ENCODE measurements at regions not wholly inside any gene's neighbourhood (a gene's known extent, or its start where the extent isn't known, plus 50 kb on each side); places are given as distances from the start of the nearest gene placed in this dataset.

DNA sequence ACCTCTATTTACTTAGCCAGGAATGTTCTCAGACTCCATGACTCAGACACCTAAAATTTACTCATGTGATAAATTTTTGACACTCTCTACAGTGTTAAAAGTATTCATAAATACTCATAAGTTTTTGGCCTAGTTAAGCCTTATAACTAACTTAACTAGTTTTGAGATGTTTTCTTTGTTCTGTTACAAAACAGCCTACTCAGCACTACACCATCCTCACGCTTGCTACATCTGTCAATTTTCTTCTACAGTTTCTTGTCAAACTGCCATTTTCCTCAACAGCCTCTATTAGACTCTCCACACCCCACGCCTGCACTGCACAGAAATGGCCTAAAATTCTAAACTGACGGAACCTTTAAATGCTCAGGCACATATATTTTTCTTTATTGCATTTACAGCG, 195.5 kb downstream of the ANXA1 start:
- Mint-ChIP-seq H3K4me1 (no peaks in the 10 kb centered on the region), H3K27ac (no peak overlapping the region), H3K27me3 (ENCODE audit: low read depth in 2 of 2) (no peaks in the 10 kb centered on the region), H3K4me3 (no peak overlapping the region), H3K9me3 (peaks cover 0 to 17% of the 10 kb centered on the region in 2 donors), H3K36me3 (no peaks in the 10 kb centered on the region)
- Histone ChIP-seq H3K4me1 (ENCODE audit: control insufficient read depth, insufficient read depth, low read length) (no peaks in the 10 kb centered on the region), H3K9me3 (ENCODE audit: control insufficient read depth, insufficient read depth, low read length) (no peaks in the 10 kb centered on the region), H3K4me3 (ENCODE audit: low read length) (no peak overlapping the region), H3K27ac (ENCODE audit: low read length) (no peak overlapping the region), H3K36me3 (ENCODE audit: control insufficient read depth, insufficient read depth, low read length) (no peaks in the 10 kb centered on the region), H3K27me3 (ENCODE audit: control insufficient read depth, insufficient read depth, low read length) (no peaks in the 10 kb centered on the region)
- DNase-seq (no peak), ATAC-seq (no peak)
- WGBS (ENCODE audit: insufficient coverage) = 72% methylated on average over 3 of the region's 4 CpGs
- intact Hi-C loops (cut with micrococcal nuclease) = no loop called here
- TF ChIP-seq, protein P1, sequence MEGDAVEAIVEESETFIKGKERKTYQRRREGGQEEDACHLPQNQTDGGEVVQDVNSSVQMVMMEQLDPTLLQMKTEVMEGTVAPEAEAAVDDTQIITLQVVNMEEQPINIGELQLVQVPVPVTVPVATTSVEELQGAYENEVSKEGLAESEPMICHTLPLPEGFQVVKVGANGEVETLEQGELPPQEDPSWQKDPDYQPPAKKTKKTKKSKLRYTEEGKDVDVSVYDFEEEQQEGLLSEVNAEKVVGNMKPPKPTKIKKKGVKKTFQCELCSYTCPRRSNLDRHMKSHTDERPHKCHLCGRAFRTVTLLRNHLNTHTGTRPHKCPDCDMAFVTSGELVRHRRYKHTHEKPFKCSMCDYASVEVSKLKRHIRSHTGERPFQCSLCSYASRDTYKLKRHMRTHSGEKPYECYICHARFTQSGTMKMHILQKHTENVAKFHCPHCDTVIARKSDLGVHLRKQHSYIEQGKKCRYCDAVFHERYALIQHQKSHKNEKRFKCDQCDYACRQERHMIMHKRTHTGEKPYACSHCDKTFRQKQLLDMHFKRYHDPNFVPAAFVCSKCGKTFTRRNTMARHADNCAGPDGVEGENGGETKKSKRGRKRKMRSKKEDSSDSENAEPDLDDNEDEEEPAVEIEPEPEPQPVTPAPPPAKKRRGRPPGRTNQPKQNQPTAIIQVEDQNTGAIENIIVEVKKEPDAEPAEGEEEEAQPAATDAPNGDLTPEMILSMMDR (IDR thresholded peaks at IDR 0.05) = no peak

DNA sequence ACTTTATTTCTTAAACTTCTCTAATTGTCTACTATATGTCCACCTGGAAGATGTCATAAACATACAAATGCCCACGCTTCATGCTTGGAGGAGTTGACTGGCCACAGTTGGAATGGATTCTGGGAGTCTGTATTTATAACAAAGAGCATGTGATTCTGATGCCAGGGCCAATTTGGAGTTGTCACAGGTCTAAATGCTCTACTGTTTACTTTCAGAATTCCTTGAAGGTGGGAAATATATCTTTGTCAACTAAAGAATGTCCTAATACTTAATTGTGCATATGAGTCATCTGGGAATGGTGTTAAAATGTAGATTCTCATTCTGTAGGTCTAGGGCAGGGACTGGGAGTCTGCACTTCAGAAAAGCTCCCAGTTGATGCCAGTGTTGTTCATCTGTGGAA, 196.1 kb downstream of the ANXA1 start:
- ATAC-seq (no peak), DNase-seq (no peak)
- Mint-ChIP-seq H3K27ac (no peak overlapping the region), H3K36me3 (no peaks in the 10 kb centered on the region), H3K9me3 (peaks cover 3 to 17% of the 10 kb centered on the region in 2 donors), H3K27me3 (ENCODE audit: low read depth in 2 of 2) (no peaks in the 10 kb centered on the region), H3K4me3 (no peak overlapping the region), H3K4me1 (no peaks in the 10 kb centered on the region)
- Histone ChIP-seq H3K27me3 (ENCODE audit: control insufficient read depth, insufficient read depth, low read length) (no peaks in the 10 kb centered on the region), H3K36me3 (ENCODE audit: control insufficient read depth, insufficient read depth, low read length) (no peaks in the 10 kb centered on the region), H3K9me3 (ENCODE audit: control insufficient read depth, insufficient read depth, low read length) (no peaks in the 10 kb centered on the region), H3K27ac (ENCODE audit: low read length) (no peak overlapping the region), H3K4me1 (ENCODE audit: control insufficient read depth, insufficient read depth, low read length) (no peaks in the 10 kb centered on the region), H3K4me3 (ENCODE audit: low read length) (no peak overlapping the region)
- intact Hi-C loops (cut with micrococcal nuclease) = no loop called here
- TF ChIP-seq, protein P1 (IDR thresholded peaks at IDR 0.05) = no peak
- WGBS (ENCODE audit: insufficient coverage) = 88% methylated on average over 1 of the region's 1 CpG

DNA sequence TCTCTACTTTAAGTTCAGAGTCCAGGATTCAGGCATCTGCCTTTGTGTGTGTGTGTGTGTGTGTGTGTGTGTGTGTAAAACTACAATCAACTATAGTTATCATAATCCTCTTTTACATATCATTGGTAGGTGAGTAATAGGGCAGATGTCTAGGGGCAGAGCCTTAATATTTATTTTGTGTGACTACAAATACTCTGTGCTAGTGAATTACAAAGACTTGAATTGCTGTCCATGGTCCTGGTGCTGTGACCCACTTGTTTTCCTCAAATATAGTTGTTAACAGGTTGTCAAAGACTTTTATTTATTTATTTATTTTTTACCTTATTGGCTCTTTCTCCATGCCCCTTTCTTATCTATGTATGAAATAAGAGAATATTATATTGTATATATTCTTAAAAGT, 196.8 kb downstream of the ANXA1 start:
- Mint-ChIP-seq H3K9me3 (peaks cover 3 to 11% of the 10 kb centered on the region in 2 donors), H3K27ac (no peak overlapping the region), H3K4me3 (no peak overlapping the region), H3K4me1 (no peaks in the 10 kb centered on the region), H3K36me3 (no peaks in the 10 kb centered on the region), H3K27me3 (ENCODE audit: low read depth in 2 of 2) (no peaks in the 10 kb centered on the region)
- Histone ChIP-seq H3K27ac (ENCODE audit: low read length) (no peak overlapping the region), H3K4me3 (ENCODE audit: low read length) (no peak overlapping the region), H3K4me1 (ENCODE audit: control insufficient read depth, insufficient read depth, low read length) (no peaks in the 10 kb centered on the region), H3K27me3 (ENCODE audit: control insufficient read depth, insufficient read depth, low read length) (no peaks in the 10 kb centered on the region), H3K36me3 (ENCODE audit: control insufficient read depth, insufficient read depth, low read length) (no peaks in the 10 kb centered on the region), H3K9me3 (ENCODE audit: control insufficient read depth, insufficient read depth, low read length) (no peaks in the 10 kb centered on the region)
- intact Hi-C loops (cut with micrococcal nuclease) = no loop called here
- ATAC-seq = no peak
- TF ChIP-seq, protein P1 (IDR thresholded peaks at IDR 0.05) = no peak
- no peak for DNase-seq

DNA sequence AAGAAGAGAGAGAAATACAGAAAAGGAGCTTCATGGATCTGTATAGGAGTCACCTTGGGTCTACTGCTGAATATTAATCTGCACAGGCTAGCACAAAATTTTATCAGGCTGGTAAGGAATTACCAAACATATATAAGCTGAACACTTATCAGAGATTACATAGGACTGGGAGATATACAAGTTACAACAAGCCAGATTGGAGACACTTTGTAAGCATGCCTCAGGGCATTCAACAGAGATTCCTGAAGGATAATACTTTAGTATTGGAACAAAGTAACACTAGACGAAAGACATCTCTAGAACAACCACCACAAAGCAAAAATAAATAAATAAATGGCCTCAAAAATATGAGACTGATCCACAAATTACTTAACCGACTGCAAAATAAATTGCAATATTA, 197.8 kb downstream of the ANXA1 start:
- Mint-ChIP-seq H3K27ac (no peak overlapping the region), H3K36me3 (no peaks in the 10 kb centered on the region), H3K4me1 (no peaks in the 10 kb centered on the region), H3K27me3 (ENCODE audit: low read depth in 2 of 2) (no peaks in the 10 kb centered on the region), H3K9me3 (peaks cover 3 to 9% of the 10 kb centered on the region in 2 donors), H3K4me3 (no peak overlapping the region)
- no peak overlapping the region for H3K4me3 ChIP-seq (ENCODE audit: low read length)
- no peak overlapping the region for H3K27ac ChIP-seq (ENCODE audit: low read length)
- intact Hi-C loops (cut with micrococcal nuclease) = no loop called here
- no peaks in the 10 kb centered on the region for H3K36me3 ChIP-seq (ENCODE audit: control insufficient read depth, insufficient read depth, low read length)
- 83% methylated on average over 1 of the region's 2 CpGs for WGBS (ENCODE audit: insufficient coverage)
- H3K4me1 ChIP-seq (ENCODE audit: control insufficient read depth, insufficient read depth, low read length) = no peaks in the 10 kb centered on the region
- no peaks in the 10 kb centered on the region for H3K27me3 ChIP-seq (ENCODE audit: control insufficient read depth, insufficient read depth, low read length)
- no peaks in the 10 kb centered on the region for H3K9me3 ChIP-seq (ENCODE audit: control insufficient read depth, insufficient read depth, low read length)
- no peak for ATAC-seq
- TF ChIP-seq, protein P1 (IDR thresholded peaks at IDR 0.05) = no peak
- DNase-seq = no peak

All from natural killer cell (primary cell).